WTC11 (cell line): ENCODE measurements at regions not wholly inside any gene's neighbourhood (a gene's known extent, or its start where the extent isn't known, plus 50 kb on each side); places are given as distances from the start of the nearest gene placed in this dataset.
A peak's percentile ranks its signal among the peaks of the same experiment; 100 is the strongest.

Experiments used
- ATAC-seq: fragments of 200-7000 bp; cut with Tn5 transposase; 2 replicates; pipeline ENCODE4 v1.10.0; 2021; ENCODE audit warnings: mild to moderate bottlenecking, moderate library complexity
- CTCF ChIA-PET: fragments of 300-600 bp; sonication (Branson Sonifier 250); formaldehyde crosslinking; loops from one replicate; lab custom pipeline; 2021; ENCODE audit warnings: antibody characterized with exemption; lab: Charles Lee
- POLR2A ChIA-PET: fragments of 350-600 bp; sonication (Branson Sonifier 250); formaldehyde crosslinking; loops from one replicate; lab custom pipeline; 2021; ENCODE audit warnings: antibody characterized with exemption; lab: Charles Lee
- DNase-seq: peaks from one replicate; pipeline ENCODE4 v3.0.0; 2021; ENCODE audit warnings: low spot score
- H3K27ac Mint-ChIP-seq: 2 replicates; pipeline ENCODE4 v1.8.0; 2021; ENCODE audit warnings: mixed read lengths
- H3K27me3 Mint-ChIP-seq: 2 replicates; pipeline ENCODE4 v1.8.0; 2021; ENCODE audit warnings: low read depth, mild to moderate bottlenecking, moderate library complexity, mixed read lengths
- H3K36me3 Mint-ChIP-seq: 2 replicates; pipeline ENCODE4 v1.8.0; 2021; ENCODE audit warnings: mixed read lengths
- H3K4me1 Mint-ChIP-seq: 2 replicates; pipeline ENCODE4 v1.8.0; 2022; ENCODE audit warnings: mixed read lengths
- H3K4me3 Mint-ChIP-seq: 2 replicates; pipeline ENCODE4 v1.8.0; 2021; ENCODE audit warnings: mild to moderate bottlenecking, moderate library complexity, mixed read lengths
- H3K9me3 Mint-ChIP-seq: 2 replicates; pipeline ENCODE4 v1.8.0; 2021; ENCODE audit warnings: mixed read lengths
- ATF6 ChIP-seq: sonication (generic); formaldehyde crosslinking; IDR thresholded peaks from 2 replicates; pipeline ENCODE4 v1.8.1; 2023; ENCODE audit warnings: mild to moderate bottlenecking, missing genetic modification reagents
- CBFB ChIP-seq: sonication (generic); formaldehyde crosslinking; IDR thresholded peaks from 2 replicates; pipeline ENCODE4 v1.8.1; 2022; ENCODE audit warnings: mild to moderate bottlenecking, low read depth, missing genetic modification reagents
- E2F1 ChIP-seq: sonication (generic); formaldehyde crosslinking; IDR thresholded peaks from 2 replicates; pipeline ENCODE4 v1.8.0; 2022; ENCODE audit warnings: mild to moderate bottlenecking, missing genetic modification reagents
- MXD4 ChIP-seq: fragments of 250-450 bp; sonication (Bioruptor Pico); IDR thresholded peaks from 2 replicates; pipeline ENCODE4 v1.8.0; 2021; ENCODE audit warnings: mild to moderate bottlenecking, moderate library complexity, borderline replicate concordance
- NFATC4 ChIP-seq: fragments of 250-450 bp; sonication (Bioruptor Pico); IDR thresholded peaks from 2 replicates; pipeline ENCODE4 v1.9.0; 2021; ENCODE audit warnings: mild to moderate bottlenecking
- PRDM15 ChIP-seq: sonication (generic); formaldehyde crosslinking; IDR thresholded peaks from 2 replicates; pipeline ENCODE4 v1.8.0; 2022; ENCODE audit warnings: missing genetic modification reagents
- PREB ChIP-seq: sonication (generic); formaldehyde crosslinking; IDR thresholded peaks from 2 replicates; pipeline ENCODE4 v1.8.1; 2022; ENCODE audit warnings: mild to moderate bottlenecking, missing genetic modification reagents, moderate library complexity, borderline replicate concordance
- RELA ChIP-seq: sonication (generic); formaldehyde crosslinking; IDR thresholded peaks from 2 replicates; pipeline ENCODE4 v1.8.1; 2022; ENCODE audit warnings: missing genetic modification reagents, mild to moderate bottlenecking, borderline replicate concordance
- TEAD4 ChIP-seq: sonication (generic); formaldehyde crosslinking; IDR thresholded peaks from 2 replicates; pipeline ENCODE4 v1.8.0; 2022; ENCODE audit warnings: mild to moderate bottlenecking, missing genetic modification reagents
- ZBTB43 ChIP-seq: sonication (generic); formaldehyde crosslinking; IDR thresholded peaks from 2 replicates; pipeline ENCODE4 v1.8.1; 2023; ENCODE audit warnings: mild to moderate bottlenecking, missing genetic modification reagents
- ZNF138 ChIP-seq: sonication (generic); formaldehyde crosslinking; conservative IDR thresholded peaks from 2 replicates; pipeline ENCODE4 v1.8.1; 2022; ENCODE audit warnings: mild to moderate bottlenecking, moderate library complexity, missing genetic modification reagents
- ZNF317 ChIP-seq: sonication (generic); formaldehyde crosslinking; IDR thresholded peaks from 2 replicates; pipeline ENCODE4 v1.8.1; 2023; ENCODE audit warnings: low read depth, mild to moderate bottlenecking, moderate library complexity, missing genetic modification reagents, borderline replicate concordance
- TF ChIP-seq, protein P1 (sequence below): sonication (generic); formaldehyde crosslinking; IDR thresholded peaks from 2 replicates; pipeline ENCODE4 v1.8.0; 2023; ENCODE audit warnings: missing genetic modification reagents
- TF ChIP-seq, protein P2 (sequence below): fragments of 250-450 bp; sonication (Bioruptor Pico); IDR thresholded peaks from 2 replicates; pipeline ENCODE4 v2.1.2; 2022; ENCODE audit warnings: mild to moderate bottlenecking, moderate library complexity
- TF ChIP-seq, protein P3 (sequence below): sonication (generic); formaldehyde crosslinking; IDR thresholded peaks from 2 replicates; pipeline ENCODE4 v1.8.1; 2023; ENCODE audit warnings: mild to moderate bottlenecking, missing genetic modification reagents, borderline replicate concordance

- peaks cover 22% of the 10 kb centered on the region for H3K4me1 Mint-ChIP-seq
- peak overlapping the region; percentile 5; the same call in 1 of the 2 replicates for H3K27ac Mint-ChIP-seq
- no peaks in the 10 kb centered on the region for H3K27me3 Mint-ChIP-seq
- peaks cover under 1% of the 10 kb centered on the region for H3K9me3 Mint-ChIP-seq
- H3K4me3 Mint-ChIP-seq, result no peak overlapping the region
- peaks cover under 1% of the 10 kb centered on the region; the same call in 1 of the 2 replicates for H3K36me3 Mint-ChIP-seq
- CTCF ChIA-PET, result interaction anchor here (0.7 kb wide), 1 partner anchor 1911 kb away, joined by 3 read pairs; no protein-coding TSS in a partner anchor
- POLR2A ChIA-PET, result no interaction called here
- ATAC-seq, result no peak
- no peak for TF ChIP-seq E2F1
- no peak for TF ChIP-seq CBFB (CRISPR knock-in tag)
- DNase-seq, result no peak
Observed at GRCh38 chr7:86953653-86954336, 105.7 kb downstream of the ELAPOR2 start.

DNA sequence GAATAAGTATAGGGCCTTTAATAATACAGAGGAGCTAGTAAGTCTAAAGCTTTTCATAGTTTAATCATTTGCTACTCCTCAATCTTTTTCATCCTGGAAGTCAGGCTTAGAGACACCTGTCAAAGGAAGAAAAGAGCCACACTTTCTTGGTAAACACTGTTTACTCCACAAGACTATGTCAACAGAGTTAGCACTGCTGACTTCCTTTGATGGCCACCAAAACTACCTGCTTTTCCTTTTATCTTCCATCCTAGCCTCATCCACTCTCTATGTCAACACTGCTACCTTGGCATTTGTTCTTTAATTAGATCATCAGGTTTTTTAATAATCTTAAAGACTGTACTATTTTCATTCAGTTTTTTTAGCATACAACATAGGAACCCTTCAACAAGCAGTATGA, 106.2 kb downstream of the ELAPOR2 start:
- no peak overlapping the region for H3K4me3 Mint-ChIP-seq
- H3K4me1 Mint-ChIP-seq, result peaks cover 28% of the 10 kb centered on the region
- ATAC-seq, result no peak
- ChIA-PET POLR2A (no interaction called here), CTCF (interaction anchor here (0.7 kb wide), 1 partner anchor 1911 kb away, joined by 3 read pairs; no protein-coding TSS in a partner anchor)
- H3K9me3 Mint-ChIP-seq, result no peaks in the 10 kb centered on the region
- no peaks in the 10 kb centered on the region for H3K27me3 Mint-ChIP-seq
- H3K27ac Mint-ChIP-seq, result no peak overlapping the region
- TF ChIP-seq NFATC4, result no peak
- no peak for TF ChIP-seq ZNF317 (CRISPR knock-in tag)
- no peak for TF ChIP-seq MXD4 (CRISPR knock-in tag)
- TF ChIP-seq PREB, result no peak
- TF ChIP-seq ATF6, result no peak
- no peak for TF ChIP-seq TEAD4
- TF ChIP-seq PRDM15 (CRISPR knock-in tag), result no peak
- TF ChIP-seq ZNF138 (CRISPR knock-in tag), result no peak
- no peak for TF ChIP-seq RELA (CRISPR knock-in tag)
- H3K36me3 Mint-ChIP-seq, result no peaks in the 10 kb centered on the region
- DNase-seq, result no peak

- no peak for ATAC-seq
- Mint-ChIP-seq H3K4me3 (no peak overlapping the region), H3K27me3 (no peaks in the 10 kb centered on the region), H3K36me3 (no peaks in the 10 kb centered on the region), H3K27ac (no peak overlapping the region), H3K4me1 (peaks cover 36% of the 10 kb centered on the region), H3K9me3 (no peaks in the 10 kb centered on the region)
- DNase-seq, result no peak
- POLR2A ChIA-PET, result no interaction called here
- CTCF ChIA-PET, result no interaction called here
- TF ChIP-seq, protein P1, sequence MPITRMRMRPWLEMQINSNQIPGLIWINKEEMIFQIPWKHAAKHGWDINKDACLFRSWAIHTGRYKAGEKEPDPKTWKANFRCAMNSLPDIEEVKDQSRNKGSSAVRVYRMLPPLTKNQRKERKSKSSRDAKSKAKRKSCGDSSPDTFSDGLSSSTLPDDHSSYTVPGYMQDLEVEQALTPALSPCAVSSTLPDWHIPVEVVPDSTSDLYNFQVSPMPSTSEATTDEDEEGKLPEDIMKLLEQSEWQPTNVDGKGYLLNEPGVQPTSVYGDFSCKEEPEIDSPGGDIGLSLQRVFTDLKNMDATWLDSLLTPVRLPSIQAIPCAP (CRISPR knock-in tag), result no peak
- TF ChIP-seq, protein P2, sequence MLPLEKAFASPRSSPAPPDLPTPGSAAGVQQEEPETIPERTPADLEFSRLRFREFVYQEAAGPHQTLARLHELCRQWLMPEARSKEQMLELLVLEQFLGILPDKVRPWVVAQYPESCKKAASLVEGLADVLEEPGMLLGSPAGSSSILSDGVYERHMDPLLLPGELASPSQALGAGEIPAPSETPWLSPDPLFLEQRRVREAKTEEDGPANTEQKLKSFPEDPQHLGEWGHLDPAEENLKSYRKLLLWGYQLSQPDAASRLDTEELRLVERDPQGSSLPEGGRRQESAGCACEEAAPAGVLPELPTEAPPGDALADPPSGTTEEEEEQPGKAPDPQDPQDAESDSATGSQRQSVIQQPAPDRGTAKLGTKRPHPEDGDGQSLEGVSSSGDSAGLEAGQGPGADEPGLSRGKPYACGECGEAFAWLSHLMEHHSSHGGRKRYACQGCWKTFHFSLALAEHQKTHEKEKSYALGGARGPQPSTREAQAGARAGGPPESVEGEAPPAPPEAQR (CRISPR knock-in tag), result no peak
- no peak for TF ChIP-seq ZBTB43
- TF ChIP-seq, protein P3, sequence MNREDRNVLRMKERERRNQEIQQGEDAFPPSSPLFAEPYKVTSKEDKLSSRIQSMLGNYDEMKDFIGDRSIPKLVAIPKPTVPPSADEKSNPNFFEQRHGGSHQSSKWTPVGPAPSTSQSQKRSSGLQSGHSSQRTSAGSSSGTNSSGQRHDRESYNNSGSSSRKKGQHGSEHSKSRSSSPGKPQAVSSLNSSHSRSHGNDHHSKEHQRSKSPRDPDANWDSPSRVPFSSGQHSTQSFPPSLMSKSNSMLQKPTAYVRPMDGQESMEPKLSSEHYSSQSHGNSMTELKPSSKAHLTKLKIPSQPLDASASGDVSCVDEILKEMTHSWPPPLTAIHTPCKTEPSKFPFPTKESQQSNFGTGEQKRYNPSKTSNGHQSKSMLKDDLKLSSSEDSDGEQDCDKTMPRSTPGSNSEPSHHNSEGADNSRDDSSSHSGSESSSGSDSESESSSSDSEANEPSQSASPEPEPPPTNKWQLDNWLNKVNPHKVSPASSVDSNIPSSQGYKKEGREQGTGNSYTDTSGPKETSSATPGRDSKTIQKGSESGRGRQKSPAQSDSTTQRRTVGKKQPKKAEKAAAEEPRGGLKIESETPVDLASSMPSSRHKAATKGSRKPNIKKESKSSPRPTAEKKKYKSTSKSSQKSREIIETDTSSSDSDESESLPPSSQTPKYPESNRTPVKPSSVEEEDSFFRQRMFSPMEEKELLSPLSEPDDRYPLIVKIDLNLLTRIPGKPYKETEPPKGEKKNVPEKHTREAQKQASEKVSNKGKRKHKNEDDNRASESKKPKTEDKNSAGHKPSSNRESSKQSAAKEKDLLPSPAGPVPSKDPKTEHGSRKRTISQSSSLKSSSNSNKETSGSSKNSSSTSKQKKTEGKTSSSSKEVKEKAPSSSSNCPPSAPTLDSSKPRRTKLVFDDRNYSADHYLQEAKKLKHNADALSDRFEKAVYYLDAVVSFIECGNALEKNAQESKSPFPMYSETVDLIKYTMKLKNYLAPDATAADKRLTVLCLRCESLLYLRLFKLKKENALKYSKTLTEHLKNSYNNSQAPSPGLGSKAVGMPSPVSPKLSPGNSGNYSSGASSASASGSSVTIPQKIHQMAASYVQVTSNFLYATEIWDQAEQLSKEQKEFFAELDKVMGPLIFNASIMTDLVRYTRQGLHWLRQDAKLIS (CRISPR knock-in tag), result no peak
Observed at GRCh38 chr7:86951895-86952294, 107.6 kb downstream of the ELAPOR2 start.
